ENCODE measurements at regions not wholly inside any gene's neighbourhood (a gene's known extent, or its start where the extent isn't known, plus 50 kb on each side); places are given as distances from the start of the nearest gene placed in this dataset.

DNA sequence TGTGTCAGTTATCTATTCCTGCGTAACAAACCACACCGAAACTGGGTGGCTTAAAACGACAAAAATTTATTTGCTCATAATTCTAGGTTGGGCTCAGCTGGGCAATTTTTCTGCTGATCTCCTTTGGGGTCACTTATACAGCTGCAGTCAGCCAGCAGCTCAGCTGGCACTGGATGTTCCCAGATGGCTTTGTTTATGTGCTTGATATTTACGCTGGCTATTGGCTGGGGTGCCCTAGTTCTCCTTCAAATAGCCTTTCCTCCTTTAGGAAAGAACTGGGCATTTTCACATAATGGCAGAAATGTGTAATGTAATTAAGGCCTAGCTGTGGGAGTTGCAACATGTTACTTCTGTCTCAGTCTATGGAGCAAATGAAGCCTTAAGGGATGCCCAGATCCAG lies 142.2 kb downstream of the B3GNT2 start:
- TF ChIP-seq CTCF (conservative IDR thresholded peaks at IDR 0.05; ENCODE audit: low read length): no peak
- TF ChIP-seq EZH2phosphoT487 (IDR thresholded peaks at IDR 0.05; ENCODE audit: borderline replicate concordance): no peak

Measured in Loucy (cell line).